Skeletal muscle cell (primary cell): ENCODE measurements at regions not wholly inside any gene's neighbourhood (a gene's known extent, or its start where the extent isn't known, plus 50 kb on each side); places are given as distances from the start of the nearest gene placed in this dataset.

Experiments
- DNase-seq: peaks from one replicate; pipeline ENCODE4 v3.0.0-alpha.2; 2010; ENCODE audit warnings: low read depth
- H3K4me3 ChIP-seq: 2 replicates; pipeline ENCODE4 v1.5.1; 2011; ENCODE audit warnings: low read depth, mild to moderate bottlenecking, control low read depth, low read length, moderate library complexity

- no peak for DNase-seq
Measured at GRCh38 chr12:14264778-14265177, 100.7 kb upstream of the ATF7IP start.

GRCh38 chr12:14268120-14268515 is 97.4 kb upstream of the ATF7IP start:
- H3K4me3 ChIP-seq, result no peak overlapping the region
- DNase-seq, result no peak

More at GRCh38 chr12:14264778-14265177, 100.7 kb upstream of the ATF7IP start:
- no peak overlapping the region for H3K4me3 ChIP-seq

GRCh38 chr12:14270392-14270791 is 95.1 kb upstream of the ATF7IP start:
- no peak for DNase-seq
- no peak overlapping the region for H3K4me3 ChIP-seq

- no peak overlapping the region for H3K4me3 ChIP-seq
- DNase-seq, result no peak
Measured at GRCh38 chr12:14272956-14273912, 92.2 kb upstream of the ATF7IP start.

- no peak overlapping the region for H3K4me3 ChIP-seq
- no peak for DNase-seq
Measured at GRCh38 chr12:14273913-14274311, 91.6 kb upstream of the ATF7IP start.

GRCh38 chr12:14275111-14275510 is 90.4 kb upstream of the ATF7IP start:
- no peak overlapping the region for H3K4me3 ChIP-seq
- DNase-seq, result no peak

GRCh38 chr12:14275886-14276285 is 89.6 kb upstream of the ATF7IP start:
- no peak overlapping the region for H3K4me3 ChIP-seq
- no peak for DNase-seq

GRCh38 chr12:14278294-14278953 is 87.1 kb upstream of the ATF7IP start:
- no peak overlapping the region for H3K4me3 ChIP-seq
- DNase-seq, result no peak

GRCh38 chr12:14279845-14280244 is 85.6 kb upstream of the ATF7IP start:
- DNase-seq, result no peak
- no peak overlapping the region for H3K4me3 ChIP-seq

GRCh38 chr12:14280921-14281320 is 84.6 kb upstream of the ATF7IP start:
- no peak for DNase-seq
- H3K4me3 ChIP-seq, result no peak overlapping the region

- no peak overlapping the region for H3K4me3 ChIP-seq
- no peak for DNase-seq
Measured at GRCh38 chr12:14281539-14281938, 83.9 kb upstream of the ATF7IP start.

GRCh38 chr12:14283489-14284144 is 81.9 kb upstream of the ATF7IP start:
- no peak for DNase-seq
- H3K4me3 ChIP-seq, result no peak overlapping the region

- no peak for DNase-seq
- H3K4me3 ChIP-seq, result no peak overlapping the region
Measured at GRCh38 chr12:14284184-14284722, 81.2 kb upstream of the ATF7IP start.

- H3K4me3 ChIP-seq, result no peak overlapping the region
- no peak for DNase-seq
Measured at GRCh38 chr12:14289601-14290000, 75.9 kb upstream of the ATF7IP start.

GRCh38 chr12:14290951-14291350 is 74.5 kb upstream of the ATF7IP start:
- DNase-seq, result no peak
- no peak overlapping the region for H3K4me3 ChIP-seq

GRCh38 chr12:14303661-14304155 is 61.8 kb upstream of the ATF7IP start:
- DNase-seq, result no peak
- no peak overlapping the region for H3K4me3 ChIP-seq

GRCh38 chr12:14307004-14307403 is 58.5 kb upstream of the ATF7IP start:
- DNase-seq, result no peak
- H3K4me3 ChIP-seq, result no peak overlapping the region

- DNase-seq, result no peak
- no peak overlapping the region for H3K4me3 ChIP-seq
Measured at GRCh38 chr12:14308516-14308915, 57.0 kb upstream of the ATF7IP start.

- DNase-seq, result no peak
- no peak overlapping the region for H3K4me3 ChIP-seq
Measured at GRCh38 chr12:14310866-14311265, 54.6 kb upstream of the ATF7IP start.
